ENCODE measurements at regions not wholly inside any gene's neighbourhood (a gene's known extent, or its start where the extent isn't known, plus 50 kb on each side); places are given as distances from the start of the nearest gene placed in this dataset.

DNA sequence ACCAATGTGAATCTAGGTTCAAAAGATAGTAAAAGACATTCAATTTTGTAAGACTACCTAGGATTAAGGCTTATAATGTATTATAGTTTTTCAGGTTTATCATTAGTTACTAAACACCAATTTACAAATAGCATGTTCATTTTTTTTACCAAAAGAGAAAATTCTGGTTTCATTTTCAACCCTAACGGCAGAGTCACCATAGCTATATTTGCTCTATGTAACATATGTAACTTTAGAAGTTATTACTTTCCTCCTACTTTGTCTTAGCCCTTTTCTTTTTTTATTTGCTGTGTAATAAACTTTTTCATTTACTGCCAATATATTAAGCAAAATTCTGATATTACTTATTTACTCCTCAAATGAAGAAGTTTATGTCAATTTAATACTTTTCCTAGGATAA, 639.6 kb downstream of the ARAP2 start:
- no peaks in the 10 kb centered on the region for H3K27me3 ChIP-seq (ENCODE audit: control insufficient read depth, insufficient read depth, low read length)
- no peaks in the 10 kb centered on the region for H3K36me3 ChIP-seq (ENCODE audit: control insufficient read depth, insufficient read depth, low read length)
- TF ChIP-seq CTCF (IDR thresholded peaks at IDR 0.05; ENCODE audit: insufficient read depth, low read length, poor library complexity, severe bottlenecking) = no peak
- H3K4me3 ChIP-seq (ENCODE audit: low read depth, low read length) = no peak overlapping the region
- DNase-seq (ENCODE audit: low read depth) = no peak

DNA sequence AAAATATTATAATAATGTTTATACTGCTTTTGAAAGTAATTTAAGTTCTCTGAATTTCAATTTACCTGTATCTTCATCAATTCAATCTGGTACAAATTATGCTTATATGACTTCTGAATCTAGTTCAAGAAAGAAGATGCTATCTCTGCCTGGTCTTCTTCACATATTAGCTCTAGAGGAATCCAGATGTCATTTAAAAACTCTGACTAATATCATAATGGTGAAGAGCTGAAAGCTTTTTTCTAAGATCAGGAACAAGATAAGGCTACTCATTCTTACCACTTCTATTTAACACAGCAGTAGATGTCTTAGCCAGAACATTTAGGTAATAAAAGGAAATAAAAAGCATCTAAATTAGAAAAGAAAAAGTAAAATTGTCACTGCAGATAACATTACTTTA, 636.1 kb downstream of the ARAP2 start:
- DNase-seq (ENCODE audit: low read depth) = no peak
- no peak overlapping the region for H3K4me3 ChIP-seq (ENCODE audit: low read depth, low read length)
- no peak for TF ChIP-seq CTCF (IDR thresholded peaks at IDR 0.05; ENCODE audit: insufficient read depth, low read length, poor library complexity, severe bottlenecking)
- no peaks in the 10 kb centered on the region for H3K36me3 ChIP-seq (ENCODE audit: control insufficient read depth, insufficient read depth, low read length)
- no peaks in the 10 kb centered on the region for H3K27me3 ChIP-seq (ENCODE audit: control insufficient read depth, insufficient read depth, low read length)

DNA sequence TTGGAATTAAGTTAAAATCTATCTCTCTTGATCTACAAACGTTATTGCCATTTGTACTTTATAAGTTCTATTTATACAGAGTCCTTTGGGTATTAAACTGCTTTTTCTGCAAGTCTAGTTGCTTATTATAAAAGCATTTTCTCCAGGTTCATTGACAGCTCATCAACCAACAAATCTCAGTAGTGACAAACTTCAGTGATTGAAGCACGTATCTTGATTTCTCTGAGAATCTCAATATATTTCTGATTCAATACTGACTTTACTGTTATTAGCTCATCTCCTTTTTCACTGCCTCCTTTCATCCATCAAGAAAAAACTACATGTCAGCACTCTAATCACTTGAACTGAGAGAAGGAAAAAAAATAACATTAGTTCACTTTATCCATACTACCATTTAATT, 630.2 kb downstream of the ARAP2 start:
- TF ChIP-seq CTCF (IDR thresholded peaks at IDR 0.05; ENCODE audit: insufficient read depth, low read length, poor library complexity, severe bottlenecking) = no peak
- no peaks in the 10 kb centered on the region for H3K36me3 ChIP-seq (ENCODE audit: control insufficient read depth, insufficient read depth, low read length)
- no peak overlapping the region for H3K4me3 ChIP-seq (ENCODE audit: low read depth, low read length)
- no peaks in the 10 kb centered on the region for H3K27me3 ChIP-seq (ENCODE audit: control insufficient read depth, insufficient read depth, low read length)
- DNase-seq (ENCODE audit: low read depth) = no peak

- no peaks in the 10 kb centered on the region for H3K36me3 ChIP-seq (ENCODE audit: control insufficient read depth, insufficient read depth, low read length)
- H3K27me3 ChIP-seq (ENCODE audit: control insufficient read depth, insufficient read depth, low read length) = no peaks in the 10 kb centered on the region
- no peak for TF ChIP-seq CTCF (IDR thresholded peaks at IDR 0.05; ENCODE audit: insufficient read depth, low read length, poor library complexity, severe bottlenecking)
- H3K4me3 ChIP-seq (ENCODE audit: low read depth, low read length) = no peak overlapping the region
- DNase-seq (ENCODE audit: low read depth) = no peak
These were observed 604.4 kb downstream of the ARAP2 start for GRCh38 chr4:35639929-35640328.

- TF ChIP-seq CTCF (IDR thresholded peaks at IDR 0.05; ENCODE audit: insufficient read depth, low read length, poor library complexity, severe bottlenecking) = no peak
- Histone ChIP-seq H3K36me3 (ENCODE audit: control insufficient read depth, insufficient read depth, low read length) (no peaks in the 10 kb centered on the region), H3K4me3 (ENCODE audit: low read depth, low read length) (no peak overlapping the region), H3K27me3 (ENCODE audit: control insufficient read depth, insufficient read depth, low read length) (no peaks in the 10 kb centered on the region)
- DNase-seq (ENCODE audit: low read depth) = no peak
These were observed 600.7 kb downstream of the ARAP2 start for GRCh38 chr4:35643661-35644060.

DNA sequence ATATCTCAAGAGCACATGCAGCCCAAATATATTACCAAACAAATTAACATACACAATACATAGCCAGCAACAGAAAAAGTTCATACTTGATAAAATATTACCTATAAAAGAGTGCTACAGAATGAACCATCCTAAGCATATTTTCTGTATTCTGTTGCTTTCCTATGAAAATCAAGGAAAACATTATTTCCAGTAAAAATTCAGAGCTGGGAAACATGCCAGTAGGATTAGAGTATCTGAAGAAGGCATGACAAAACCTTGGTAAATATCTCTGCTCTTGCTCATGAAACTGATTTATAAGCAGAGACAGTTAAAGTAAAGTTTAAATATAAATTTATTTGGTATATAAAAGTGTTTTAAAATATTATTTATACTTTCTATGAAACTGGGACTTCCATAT, 599.7 kb downstream of the ARAP2 start:
- DNase-seq (ENCODE audit: low read depth) = no peak
- TF ChIP-seq CTCF (IDR thresholded peaks at IDR 0.05; ENCODE audit: insufficient read depth, low read length, poor library complexity, severe bottlenecking) = no peak
- H3K36me3 ChIP-seq (ENCODE audit: control insufficient read depth, insufficient read depth, low read length) = no peaks in the 10 kb centered on the region

More for the DNA sequence above, 599.7 kb downstream of the ARAP2 start:
- Histone ChIP-seq H3K4me3 (ENCODE audit: low read depth, low read length) (no peak overlapping the region), H3K27me3 (ENCODE audit: control insufficient read depth, insufficient read depth, low read length) (no peaks in the 10 kb centered on the region)

Data from kidney epithelial cell (primary cell).